ENCODE measurements at regions not wholly inside any gene's neighbourhood (a gene's known extent, or its start where the extent isn't known, plus 50 kb on each side); places are given as distances from the start of the nearest gene placed in this dataset.

DNA sequence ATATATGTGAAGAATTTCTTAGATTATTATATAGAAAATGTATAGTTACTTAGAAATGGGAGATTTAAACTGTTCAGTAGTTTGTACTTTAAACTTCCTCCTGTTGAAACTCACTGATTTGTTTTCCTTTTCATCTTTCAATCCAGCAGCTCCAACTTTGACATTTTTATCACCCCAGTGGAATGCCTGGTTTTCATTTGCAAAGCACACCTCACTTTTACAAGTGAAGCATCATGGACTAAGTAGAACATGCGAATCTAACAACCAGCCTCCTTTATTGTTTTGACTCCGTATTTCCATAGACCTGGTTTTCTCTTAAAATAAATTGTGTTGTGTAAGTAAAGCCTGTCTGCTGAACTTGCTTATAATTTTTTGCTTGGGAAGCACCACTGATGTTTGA, 97.8 kb upstream of the ROBO2 start:
- no peak for TF ChIP-seq EZH2phosphoT487 (IDR thresholded peaks at IDR 0.05; ENCODE audit: borderline replicate concordance, low read length)
- TF ChIP-seq CTCF (conservative IDR thresholded peaks at IDR 0.05; ENCODE audit: low read depth, low read length): no peak
- TF ChIP-seq EZH2 (IDR thresholded peaks at IDR 0.05; ENCODE audit: low read length, unreplicated experiment): no peak
